OCI-LY3 (cell line): ENCODE measurements at regions not wholly inside any gene's neighbourhood (a gene's known extent, or its start where the extent isn't known, plus 50 kb on each side); places are given as distances from the start of the nearest gene placed in this dataset.

Experiments
- CTCF ChIP-seq: fragments of 200-600, 300-600 bp; sonication (generic); IDR thresholded peaks from 2 replicates; pipeline ENCODE4 v1.5.1; 2014; ENCODE audit warnings: antibody characterized with exemption, low read length, low read depth
- EZH2phosphoT487 ChIP-seq: fragments of 200-600 bp; shearing (Covaris generic); IDR thresholded peaks from 2 replicates; pipeline ENCODE4 v1.6.1; 2018; ENCODE audit warnings: antibody characterized with exemption, mixed run types, low read depth

- TF ChIP-seq CTCF (no peak), EZH2phosphoT487 (no peak)
Measured at GRCh38 chr22:48841881-48842582, 985.6 kb downstream of the BRD1 start.
